GM21619 (cell line): ENCODE measurements at regions not wholly inside any gene's neighbourhood (a gene's known extent, or its start where the extent isn't known, plus 50 kb on each side); places are given as distances from the start of the nearest gene placed in this dataset.
"Not testable (repeated sequence)": the region's sequence is repeated elsewhere in the genome, so short reads cannot be mapped to it uniquely, and the experiment has no call there.

Source experiments
- ATAC-seq: cut with Tn5 transposase; IDR thresholded peaks from one replicate; pipeline ENCODE4 v1.9.1; 2021; ENCODE audit not compliant: unreplicated experiment

- ATAC-seq = no peak
Observed at GRCh38 chr7:91565499-91566401, 301.5 kb downstream of the FZD1 start.

GRCh38 chr7:91566402-91566732, 302.1 kb downstream of the FZD1 start:
- ATAC-seq = no peak

- no peak for ATAC-seq
Observed at GRCh38 chr7:91567081-91568012, 303.1 kb downstream of the FZD1 start.

- ATAC-seq = no peak
Observed at GRCh38 chr7:91568138-91568537, 303.9 kb downstream of the FZD1 start.

- no peak for ATAC-seq
Observed at GRCh38 chr7:91569728-91570457, 305.7 kb downstream of the FZD1 start.

GRCh38 chr7:91570560-91570959, 306.3 kb downstream of the FZD1 start:
- ATAC-seq = no peak

- ATAC-seq = no peak
Observed at GRCh38 chr7:91571601-91572000, 307.4 kb downstream of the FZD1 start.

- ATAC-seq = no peak
Observed at GRCh38 chr7:91573405-91573804, 307.1 kb downstream of the MTERF1 start.

- ATAC-seq = not testable (repeated sequence)
Observed at GRCh38 chr7:91576459-91576858, 304.0 kb downstream of the MTERF1 start.

GRCh38 chr7:91579837-91580236, 300.7 kb downstream of the MTERF1 start:
- no peak for ATAC-seq

GRCh38 chr7:91582799-91583477, 297.6 kb downstream of the MTERF1 start:
- no peak for ATAC-seq

- no peak for ATAC-seq
Observed at GRCh38 chr7:91596287-91596686, 284.2 kb downstream of the MTERF1 start.

- no peak for ATAC-seq
Observed at GRCh38 chr7:91598791-91599190, 281.7 kb downstream of the MTERF1 start.

GRCh38 chr7:91600112-91600511, 280.4 kb downstream of the MTERF1 start:
- no peak for ATAC-seq

GRCh38 chr7:91603707-91604106, 276.8 kb downstream of the MTERF1 start:
- no peak for ATAC-seq

- no peak for ATAC-seq
Observed at GRCh38 chr7:91608606-91609005, 271.9 kb downstream of the MTERF1 start.

- ATAC-seq = no peak
Observed at GRCh38 chr7:91609525-91609924, 271.0 kb downstream of the MTERF1 start.

GRCh38 chr7:91614431-91614830, 266.1 kb downstream of the MTERF1 start:
- ATAC-seq = no peak

- no peak for ATAC-seq
Observed at GRCh38 chr7:91618776-91619765, 261.4 kb downstream of the MTERF1 start.
